GM23248 (cell line): ENCODE measurements at regions not wholly inside any gene's neighbourhood (a gene's known extent, or its start where the extent isn't known, plus 50 kb on each side); places are given as distances from the start of the nearest gene placed in this dataset.

Experiments
- DNase-seq: peaks from one replicate; pipeline ENCODE4 v3.0.0-alpha.2; 2015
- H2AFZ ChIP-seq: fragments of 200-600 bp; sonication (generic); 2 replicates; pipeline ENCODE4 v1.6.1; 2016; ENCODE audit warnings: antibody characterized with exemption
- H3F3A ChIP-seq: fragments of 200-600 bp; sonication (generic); 2 replicates; pipeline ENCODE4 v1.6.1; 2016; ENCODE audit warnings: mild to moderate bottlenecking, antibody characterized with exemption, mixed run types; ENCODE audit not compliant: insufficient read depth
- H3K27ac ChIP-seq: fragments of 200-600 bp; sonication (generic); 2 replicates; pipeline ENCODE4 v1.5.1; 2016; ENCODE audit warnings: mild to moderate bottlenecking
- H3K27me3 ChIP-seq: fragments of 200-600 bp; sonication (generic); replicated peaks from 2 replicates; pipeline ENCODE4 v1.6.1; 2016; ENCODE audit warnings: mild to moderate bottlenecking; ENCODE audit not compliant: insufficient read depth
- H3K36me3 ChIP-seq: fragments of 200-600 bp; sonication (generic); 2 replicates; pipeline ENCODE4 v1.6.1; 2016; ENCODE audit warnings: low read depth, mild to moderate bottlenecking
- H3K4me1 ChIP-seq: fragments of 200-600 bp; sonication (generic); 2 replicates; pipeline ENCODE4 v1.6.1; 2016; ENCODE audit warnings: mild to moderate bottlenecking; ENCODE audit not compliant: insufficient read depth
- H3K4me2 ChIP-seq: fragments of 200-600 bp; sonication (generic); one replicate; pipeline ENCODE4 v1.6.1; 2016; ENCODE audit warnings: mild to moderate bottlenecking; ENCODE audit not compliant: unreplicated experiment
- H3K4me3 ChIP-seq: fragments of 200-600 bp; sonication (generic); 2 replicates; pipeline ENCODE4 v1.5.1; 2016; ENCODE audit warnings: mild to moderate bottlenecking
- H3K79me2 ChIP-seq: fragments of 200-600 bp; sonication (generic); 2 replicates; pipeline ENCODE4 v1.6.1; 2016; ENCODE audit warnings: mild to moderate bottlenecking; ENCODE audit not compliant: insufficient read depth
- H3K9ac ChIP-seq: fragments of 200-600 bp; sonication (generic); 2 replicates; pipeline ENCODE4 v1.6.1; 2016; ENCODE audit warnings: mild to moderate bottlenecking
- H3K9me2 ChIP-seq: fragments of 200-600 bp; sonication (generic); 2 replicates; pipeline ENCODE4 v1.6.1; 2016; ENCODE audit warnings: mixed run types, mild to moderate bottlenecking, moderate library complexity; ENCODE audit not compliant: insufficient read depth
- H3K9me3 ChIP-seq: fragments of 200-600 bp; sonication (generic); one replicate; pipeline ENCODE4 v1.6.1; 2017; ENCODE audit warnings: low read depth
- H4K20me1 ChIP-seq: fragments of 200-600 bp; sonication (generic); 2 replicates; pipeline ENCODE4 v1.6.0; 2016; ENCODE audit not compliant: insufficient read depth
- EZH2 ChIP-seq: fragments of 200-600 bp; sonication (generic); IDR thresholded peaks from 2 replicates; pipeline ENCODE4 v1.6.1; 2018; ENCODE audit warnings: antibody characterized with exemption, mild to moderate bottlenecking; ENCODE audit not compliant: insufficient read depth, poor library complexity, severe bottlenecking
- EZH2phosphoT487 ChIP-seq: fragments of 200-600 bp; sonication (generic); IDR thresholded peaks from 2 replicates; pipeline ENCODE4 v1.6.1; 2018; ENCODE audit warnings: antibody characterized with exemption, moderate library complexity, mild to moderate bottlenecking, low read depth; ENCODE audit not compliant: insufficient read depth
- WGBS, 2 experiments: methylation state at CpG; one replicate each; pipeline ENCODE4 v1.1.6; 2015 to 2017; ENCODE audit warnings: low lambda C conversion rate in 2 of 2, low coverage in 1 of 2; ENCODE audit errors: missing lambda C conversion rate in 2 of 2; 5-methylcytosine and 5-hydroxymethylcytosine counted together
- in situ Hi-C: fragments of 300-500 bp; cut with MboI; formaldehyde crosslinking; loops from 2 replicates; pipeline ENCODE4 v1.15.0; 2020

DNA sequence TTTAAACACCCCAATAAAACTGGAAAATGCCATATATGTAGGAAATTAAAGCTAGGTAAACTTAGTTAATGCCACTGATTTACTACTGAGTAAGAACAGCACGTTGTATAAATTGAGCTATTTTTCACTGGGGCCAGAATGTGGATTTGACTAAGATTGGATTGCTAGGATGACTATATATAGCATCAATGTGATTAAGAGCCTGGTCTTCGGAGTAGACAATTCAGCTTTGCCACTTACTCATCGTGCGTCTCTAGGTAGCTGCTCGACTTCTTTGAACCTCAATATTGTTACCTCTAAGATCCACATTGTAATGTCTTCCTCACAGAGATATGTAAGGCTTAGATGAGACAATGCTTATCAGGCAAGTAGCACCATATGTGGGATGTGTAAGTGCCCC is 462.5 kb downstream of the KLF12 start:
- no peaks in the 10 kb centered on the region for H3K4me1 ChIP-seq
- no peak overlapping the region for H3K4me2 ChIP-seq
- H3K27me3 ChIP-seq, result no peaks in the 10 kb centered on the region; the same call in 1 of the 2 replicates
- TF ChIP-seq EZH2phosphoT487, result no peak
- TF ChIP-seq EZH2, result no peak
- H3K36me3 ChIP-seq, result no peaks in the 10 kb centered on the region
- no peaks in the 10 kb centered on the region for H3K9me3 ChIP-seq
- H2AFZ ChIP-seq, result no peak overlapping the region
- WGBS, 2 experiments, result 77 to 86% methylated on average over 5 of the region's 5 CpGs
- H3K9me2 ChIP-seq, result no peaks in the 10 kb centered on the region
- in situ Hi-C loops, result no loop called here
- no peaks in the 10 kb centered on the region for H4K20me1 ChIP-seq
- no peak overlapping the region for H3K27ac ChIP-seq
- no peak overlapping the region for H3K9ac ChIP-seq
- H3F3A ChIP-seq, result no peaks in the 10 kb centered on the region
- H3K4me3 ChIP-seq, result no peak overlapping the region
- DNase-seq, result no peak
- H3K79me2 ChIP-seq, result no peaks in the 10 kb centered on the region

- H3K27ac ChIP-seq, result no peak overlapping the region
- no peak for TF ChIP-seq EZH2
- TF ChIP-seq EZH2phosphoT487, result no peak
- no peaks in the 10 kb centered on the region for H4K20me1 ChIP-seq
- no peaks in the 10 kb centered on the region for H3K36me3 ChIP-seq
- H2AFZ ChIP-seq, result no peak overlapping the region
- no peak overlapping the region for H3K4me3 ChIP-seq
- no peaks in the 10 kb centered on the region for H3K79me2 ChIP-seq
- no peak for DNase-seq
- WGBS, 2 experiments, result 70 to 76% methylated on average over 2 of the region's 2 CpGs
- H3K27me3 ChIP-seq, result no peaks in the 10 kb centered on the region; the same call in 1 of the 2 replicates
- no peak overlapping the region for H3K4me2 ChIP-seq
- in situ Hi-C loops, result no loop called here
- H3K9me3 ChIP-seq, result no peaks in the 10 kb centered on the region
- H3K4me1 ChIP-seq, result no peaks in the 10 kb centered on the region
- no peaks in the 10 kb centered on the region for H3K9me2 ChIP-seq
- no peaks in the 10 kb centered on the region for H3F3A ChIP-seq
- no peak overlapping the region for H3K9ac ChIP-seq
These were observed 463.2 kb downstream of the KLF12 start for GRCh38 chr13:73671011-73671410.

- DNase-seq, result no peak
- H3K4me3 ChIP-seq, result no peak overlapping the region
- no peaks in the 10 kb centered on the region for H3K9me2 ChIP-seq
- no peaks in the 10 kb centered on the region for H3K36me3 ChIP-seq
- no peak overlapping the region for H3K4me2 ChIP-seq
- H4K20me1 ChIP-seq, result no peaks in the 10 kb centered on the region
- H3K27ac ChIP-seq, result no peak overlapping the region
- H3K9ac ChIP-seq, result no peak overlapping the region
- WGBS, 2 experiments, result 75 to 79% methylated on average over 3 of the region's 3 CpGs
- no peak for TF ChIP-seq EZH2
- no peak for TF ChIP-seq EZH2phosphoT487
- H3F3A ChIP-seq, result no peaks in the 10 kb centered on the region
- no peaks in the 10 kb centered on the region for H3K4me1 ChIP-seq
- in situ Hi-C loops, result no loop called here
- no peak overlapping the region for H2AFZ ChIP-seq
- no peaks in the 10 kb centered on the region; the same call in 1 of the 2 replicates for H3K27me3 ChIP-seq
- H3K79me2 ChIP-seq, result no peaks in the 10 kb centered on the region
- H3K9me3 ChIP-seq, result no peaks in the 10 kb centered on the region
These were observed 466.4 kb downstream of the KLF12 start for GRCh38 chr13:73667756-73668155.

DNA sequence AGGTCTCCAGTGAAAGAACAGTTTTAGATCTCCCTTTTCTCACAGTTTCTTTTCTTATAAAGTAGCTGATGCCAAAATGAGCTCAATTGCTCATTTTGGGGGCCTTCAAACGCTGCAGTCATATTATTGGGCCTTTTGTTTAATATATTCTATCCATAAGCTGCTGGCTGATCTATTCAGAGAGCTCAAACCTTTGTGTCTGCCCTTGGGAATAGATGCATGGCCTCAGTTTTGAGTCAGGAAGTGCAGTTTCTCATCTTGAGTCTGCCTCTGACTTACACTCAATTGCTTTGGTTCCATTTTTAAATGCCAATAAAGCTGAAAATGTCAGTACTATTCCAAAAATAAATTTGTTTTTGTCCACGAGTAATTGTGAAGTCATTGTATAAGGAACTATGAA is 468.9 kb downstream of the KLF12 start:
- H3K9ac ChIP-seq, result no peak overlapping the region
- no peak overlapping the region for H3K4me3 ChIP-seq
- WGBS, 2 experiments, result 2 to 7% methylated on average over 2 of the region's 2 CpGs
- no peaks in the 10 kb centered on the region for H3K36me3 ChIP-seq
- no peak overlapping the region for H3K4me2 ChIP-seq
- no peaks in the 10 kb centered on the region for H3K9me2 ChIP-seq
- H3K9me3 ChIP-seq, result no peaks in the 10 kb centered on the region
- no peaks in the 10 kb centered on the region for H4K20me1 ChIP-seq
- no peak for DNase-seq
- no peak overlapping the region for H2AFZ ChIP-seq
- no peaks in the 10 kb centered on the region for H3K4me1 ChIP-seq
- in situ Hi-C loops, result no loop called here
- H3K27me3 ChIP-seq, result no peaks in the 10 kb centered on the region; the same call in 1 of the 2 replicates
- TF ChIP-seq EZH2 (no peak), EZH2phosphoT487 (no peak)
- H3K79me2 ChIP-seq, result no peaks in the 10 kb centered on the region
- H3F3A ChIP-seq, result no peaks in the 10 kb centered on the region
- H3K27ac ChIP-seq, result no peak overlapping the region

GRCh38 chr13:73664851-73665250 is 469.4 kb downstream of the KLF12 start:
- Histone ChIP-seq H4K20me1 (no peaks in the 10 kb centered on the region), H3K4me2 (no peak overlapping the region), H3K4me3 (no peak overlapping the region), H3K9me2 (no peaks in the 10 kb centered on the region), H3K9me3 (no peaks in the 10 kb centered on the region), H3K27ac (no peak overlapping the region), H3K79me2 (no peaks in the 10 kb centered on the region), H3K4me1 (no peaks in the 10 kb centered on the region), H3F3A (no peaks in the 10 kb centered on the region), H3K36me3 (no peaks in the 10 kb centered on the region), H2AFZ (no peak overlapping the region), H3K9ac (no peak overlapping the region), H3K27me3 (no peaks in the 10 kb centered on the region; the same call in 1 of the 2 replicates)
- DNase-seq, result no peak
- in situ Hi-C loops, result no loop called here
- TF ChIP-seq EZH2 (no peak), EZH2phosphoT487 (no peak)
- WGBS, 2 experiments, result 49 to 58% methylated on average over 4 of the region's 4 CpGs
